Suprapubic skin (tissue), 4 donors: ENCODE measurements at regions not wholly inside any gene's neighbourhood (a gene's known extent, or its start where the extent isn't known, plus 50 kb on each side); places are given as distances from the start of the nearest gene placed in this dataset.

Source experiments
- EP300 ChIP-seq: sonication (generic); formaldehyde crosslinking; IDR thresholded peaks from one replicate; pipeline ENCODE4 v1.6.1; 2017; ENCODE audit warnings: antibody characterized with exemption
- POLR2A ChIP-seq, 2 donors: fragments of 450-650 bp; IDR thresholded peaks; one replicate each; pipeline ENCODE4 v1.6.1; 2017; ENCODE audit warnings: antibody characterized with exemption in 2 of 2, mild to moderate bottlenecking in 2 of 2, moderate library complexity in 2 of 2
- POLR2AphosphoS5 ChIP-seq, 3 donors: sonication (generic); formaldehyde crosslinking; IDR thresholded peaks; one replicate each; pipeline ENCODE4 v1.6.1; 2017; ENCODE audit warnings: antibody characterized with exemption in 3 of 3
- TF ChIP-seq, protein P1 (sequence below), 2 donors: fragments of 200-600 bp in 1 of 2; fragments of 450-650 bp in 1 of 2; sonication (generic) in 1 of 2; IDR thresholded peaks; one replicate each; pipeline ENCODE4 v1.5.1; 2016 to 2019; ENCODE audit warnings: antibody characterized with exemption in 2 of 2, mild to moderate bottlenecking in 1 of 2, moderate library complexity in 1 of 2

DNA sequence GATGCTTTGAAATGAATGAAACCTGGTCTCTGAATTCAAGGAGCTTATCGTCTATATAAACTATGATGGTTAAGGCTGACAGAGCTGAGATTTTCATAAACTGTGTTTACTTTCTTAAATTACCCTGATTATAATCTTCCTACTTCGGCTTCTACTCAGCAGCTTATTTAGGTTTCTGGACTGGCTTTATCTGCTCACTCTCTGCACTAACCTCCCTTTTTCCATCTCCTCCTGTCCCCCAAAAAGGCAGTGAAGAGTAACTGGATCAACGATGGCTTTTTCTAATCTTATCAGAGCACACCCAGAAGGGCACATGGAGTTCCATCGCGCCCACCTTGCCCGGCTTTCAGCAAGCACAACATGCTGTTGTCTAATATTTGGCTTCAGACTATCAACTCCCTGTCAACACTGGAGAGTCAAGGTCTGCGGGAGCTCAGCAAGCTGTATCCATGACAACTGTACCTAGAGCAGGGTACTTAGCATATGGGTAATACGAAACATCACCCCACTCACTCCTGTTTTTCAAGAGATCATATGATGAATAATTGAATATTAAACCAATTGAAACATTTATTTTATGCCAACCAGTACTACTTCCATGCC, 417.3 kb downstream of the GABRB3 start:
- no peak for TF ChIP-seq POLR2A (IDR thresholded peaks at IDR 0.05)
- TF ChIP-seq EP300: no peak
- TF ChIP-seq, protein P1, sequence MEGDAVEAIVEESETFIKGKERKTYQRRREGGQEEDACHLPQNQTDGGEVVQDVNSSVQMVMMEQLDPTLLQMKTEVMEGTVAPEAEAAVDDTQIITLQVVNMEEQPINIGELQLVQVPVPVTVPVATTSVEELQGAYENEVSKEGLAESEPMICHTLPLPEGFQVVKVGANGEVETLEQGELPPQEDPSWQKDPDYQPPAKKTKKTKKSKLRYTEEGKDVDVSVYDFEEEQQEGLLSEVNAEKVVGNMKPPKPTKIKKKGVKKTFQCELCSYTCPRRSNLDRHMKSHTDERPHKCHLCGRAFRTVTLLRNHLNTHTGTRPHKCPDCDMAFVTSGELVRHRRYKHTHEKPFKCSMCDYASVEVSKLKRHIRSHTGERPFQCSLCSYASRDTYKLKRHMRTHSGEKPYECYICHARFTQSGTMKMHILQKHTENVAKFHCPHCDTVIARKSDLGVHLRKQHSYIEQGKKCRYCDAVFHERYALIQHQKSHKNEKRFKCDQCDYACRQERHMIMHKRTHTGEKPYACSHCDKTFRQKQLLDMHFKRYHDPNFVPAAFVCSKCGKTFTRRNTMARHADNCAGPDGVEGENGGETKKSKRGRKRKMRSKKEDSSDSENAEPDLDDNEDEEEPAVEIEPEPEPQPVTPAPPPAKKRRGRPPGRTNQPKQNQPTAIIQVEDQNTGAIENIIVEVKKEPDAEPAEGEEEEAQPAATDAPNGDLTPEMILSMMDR (IDR thresholded peaks at IDR 0.05): no peak
- TF ChIP-seq POLR2AphosphoS5 (IDR thresholded peaks at IDR 0.05): no peak
